Fibroblast of pulmonary artery (primary cell): ENCODE measurements at regions not wholly inside any gene's neighbourhood (a gene's known extent, or its start where the extent isn't known, plus 50 kb on each side); places are given as distances from the start of the nearest gene placed in this dataset.

Experiments
- DNase-seq: peaks from one replicate; pipeline ENCODE4 v3.0.0-alpha.2; 2010; ENCODE audit warnings: low read depth
- H3K4me3 ChIP-seq: replicated peaks from 2 replicates; pipeline ENCODE4 v1.5.1; 2011; ENCODE audit warnings: low read depth, mild to moderate bottlenecking, control low read depth, low read length, moderate library complexity
- TF ChIP-seq, protein P1 (sequence below): IDR thresholded peaks from 2 replicates; pipeline ENCODE4 v1.5.1; 2011; ENCODE audit warnings: mild to moderate bottlenecking, control low read depth, low read length, inconsistent platforms; ENCODE audit errors: missing control alignments

GRCh38 chr6:11653028-11653583, 115.6 kb downstream of the TMEM170B start:
- DNase-seq: peak; percentile 95
- H3K4me3 ChIP-seq: no peak overlapping the region
- TF ChIP-seq, protein P1, sequence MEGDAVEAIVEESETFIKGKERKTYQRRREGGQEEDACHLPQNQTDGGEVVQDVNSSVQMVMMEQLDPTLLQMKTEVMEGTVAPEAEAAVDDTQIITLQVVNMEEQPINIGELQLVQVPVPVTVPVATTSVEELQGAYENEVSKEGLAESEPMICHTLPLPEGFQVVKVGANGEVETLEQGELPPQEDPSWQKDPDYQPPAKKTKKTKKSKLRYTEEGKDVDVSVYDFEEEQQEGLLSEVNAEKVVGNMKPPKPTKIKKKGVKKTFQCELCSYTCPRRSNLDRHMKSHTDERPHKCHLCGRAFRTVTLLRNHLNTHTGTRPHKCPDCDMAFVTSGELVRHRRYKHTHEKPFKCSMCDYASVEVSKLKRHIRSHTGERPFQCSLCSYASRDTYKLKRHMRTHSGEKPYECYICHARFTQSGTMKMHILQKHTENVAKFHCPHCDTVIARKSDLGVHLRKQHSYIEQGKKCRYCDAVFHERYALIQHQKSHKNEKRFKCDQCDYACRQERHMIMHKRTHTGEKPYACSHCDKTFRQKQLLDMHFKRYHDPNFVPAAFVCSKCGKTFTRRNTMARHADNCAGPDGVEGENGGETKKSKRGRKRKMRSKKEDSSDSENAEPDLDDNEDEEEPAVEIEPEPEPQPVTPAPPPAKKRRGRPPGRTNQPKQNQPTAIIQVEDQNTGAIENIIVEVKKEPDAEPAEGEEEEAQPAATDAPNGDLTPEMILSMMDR: no peak

- TF ChIP-seq, protein P1: no peak
- no peak overlapping the region for H3K4me3 ChIP-seq
- peak; percentile 43 for DNase-seq
Observed at GRCh38 chr6:11654876-11655275, 117.3 kb downstream of the TMEM170B start.

- H3K4me3 ChIP-seq: no peak overlapping the region
- no peak for DNase-seq
- TF ChIP-seq, protein P1: no peak
Observed at GRCh38 chr6:11656491-11656890, 118.9 kb downstream of the TMEM170B start.

DNA sequence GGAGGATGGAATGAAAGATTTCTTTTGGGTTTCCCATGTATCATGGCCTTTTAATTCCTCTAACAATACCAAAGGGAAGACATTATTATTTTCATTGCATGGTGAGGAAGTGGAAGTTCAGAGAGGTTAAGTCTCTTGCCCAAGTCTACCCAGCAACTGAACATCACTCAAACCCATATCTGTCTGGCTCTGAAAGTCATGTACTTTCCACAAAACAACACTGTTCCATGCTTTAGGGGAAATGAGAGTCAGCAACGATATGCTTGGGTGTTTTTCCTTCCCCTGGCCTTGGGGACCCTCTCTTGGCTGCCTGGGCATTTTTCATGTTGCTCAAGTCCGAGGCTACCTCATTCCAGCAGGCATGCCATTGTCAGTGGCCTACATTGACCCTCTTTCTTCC, 118.8 kb downstream of the ADTRP start:
- TF ChIP-seq, protein P1: no peak
- DNase-seq: no peak
- no peak overlapping the region for H3K4me3 ChIP-seq

DNA sequence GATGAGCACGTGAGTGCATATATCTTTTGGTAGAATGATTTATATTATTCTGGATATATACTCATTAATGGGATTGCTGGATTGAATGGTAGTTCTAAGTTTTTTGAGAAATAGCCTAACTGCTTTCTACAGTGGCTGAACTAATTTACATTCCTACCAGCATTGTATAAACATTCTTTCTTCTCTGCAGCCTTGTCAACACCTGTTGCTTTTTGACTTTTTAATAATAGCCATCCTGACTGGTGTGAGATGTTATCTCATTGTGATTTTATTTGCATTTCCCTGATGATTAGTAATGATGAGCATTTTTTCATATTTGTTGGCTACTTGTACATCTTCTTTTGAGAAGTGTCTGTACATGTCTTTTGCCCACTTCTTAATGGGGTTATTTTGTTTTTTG, 116.3 kb downstream of the ADTRP start:
- DNase-seq: no peak
- TF ChIP-seq, protein P1: no peak
- H3K4me3 ChIP-seq: no peak overlapping the region

DNA sequence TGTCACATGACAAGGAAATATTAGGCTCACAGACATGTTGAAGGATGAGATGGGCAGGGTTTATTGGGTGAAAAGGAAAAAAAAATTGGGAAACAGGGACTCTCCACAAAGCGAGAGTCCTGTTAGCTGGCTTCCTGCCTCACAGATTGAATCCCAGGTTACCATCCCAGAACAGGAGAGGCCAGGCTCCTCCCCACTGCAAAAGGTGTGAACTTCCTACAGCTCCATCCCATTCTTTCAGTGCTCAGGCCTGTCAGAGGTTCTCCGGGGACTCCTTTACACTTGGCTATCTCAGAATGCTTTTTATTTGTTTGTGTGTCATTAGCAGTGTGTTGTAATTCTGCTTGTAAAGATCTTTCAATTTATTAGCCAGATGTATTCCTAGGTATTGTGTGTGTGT, 115.1 kb downstream of the ADTRP start:
- no peak for DNase-seq
- no peak overlapping the region for H3K4me3 ChIP-seq
- TF ChIP-seq, protein P1: no peak
